ENCODE measurements at regions not wholly inside any gene's neighbourhood (a gene's known extent, or its start where the extent isn't known, plus 50 kb on each side); places are given as distances from the start of the nearest gene placed in this dataset.
"Not testable (repeated sequence)": the region's sequence is repeated elsewhere in the genome, so short reads cannot be mapped to it uniquely, and the experiment has no call there.

DNA sequence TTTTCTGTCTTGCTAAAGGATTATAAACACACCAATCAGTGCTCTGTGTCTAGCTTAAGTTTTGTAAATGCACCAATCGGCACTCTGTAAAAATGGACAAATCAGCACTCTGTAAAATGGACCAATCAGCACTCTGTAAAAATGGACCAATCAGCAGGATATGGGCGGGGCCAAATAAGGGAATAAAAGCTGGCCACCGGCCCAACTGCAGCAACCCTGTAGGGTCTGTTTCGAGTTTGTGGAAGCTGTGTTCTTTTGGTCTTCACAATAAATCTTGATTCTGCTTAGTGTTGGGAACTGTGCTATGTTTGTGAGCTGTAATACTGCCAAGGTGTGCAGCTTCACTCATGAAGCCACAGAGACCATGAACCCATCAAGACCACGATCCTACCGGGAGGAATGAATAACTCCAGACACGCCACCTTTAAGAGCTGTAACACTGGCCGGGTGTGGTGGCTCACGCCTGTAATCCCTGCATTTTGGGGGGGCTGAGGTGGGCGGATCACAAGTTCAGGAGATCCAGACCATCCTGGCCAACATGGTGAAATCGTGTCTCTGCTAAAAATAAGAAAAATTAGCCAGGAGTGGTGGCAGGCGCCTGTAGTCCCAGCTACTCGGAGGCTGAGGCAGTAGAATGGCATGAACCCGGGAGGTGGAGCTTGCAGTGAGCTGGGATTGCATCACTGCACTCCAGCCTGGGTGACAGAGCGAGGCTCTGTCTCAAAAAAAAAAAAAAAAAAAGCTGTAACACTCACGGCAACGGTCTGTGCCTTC is 133.0 kb upstream of the GDF10 start:
- TF ChIP-seq, protein P1, sequence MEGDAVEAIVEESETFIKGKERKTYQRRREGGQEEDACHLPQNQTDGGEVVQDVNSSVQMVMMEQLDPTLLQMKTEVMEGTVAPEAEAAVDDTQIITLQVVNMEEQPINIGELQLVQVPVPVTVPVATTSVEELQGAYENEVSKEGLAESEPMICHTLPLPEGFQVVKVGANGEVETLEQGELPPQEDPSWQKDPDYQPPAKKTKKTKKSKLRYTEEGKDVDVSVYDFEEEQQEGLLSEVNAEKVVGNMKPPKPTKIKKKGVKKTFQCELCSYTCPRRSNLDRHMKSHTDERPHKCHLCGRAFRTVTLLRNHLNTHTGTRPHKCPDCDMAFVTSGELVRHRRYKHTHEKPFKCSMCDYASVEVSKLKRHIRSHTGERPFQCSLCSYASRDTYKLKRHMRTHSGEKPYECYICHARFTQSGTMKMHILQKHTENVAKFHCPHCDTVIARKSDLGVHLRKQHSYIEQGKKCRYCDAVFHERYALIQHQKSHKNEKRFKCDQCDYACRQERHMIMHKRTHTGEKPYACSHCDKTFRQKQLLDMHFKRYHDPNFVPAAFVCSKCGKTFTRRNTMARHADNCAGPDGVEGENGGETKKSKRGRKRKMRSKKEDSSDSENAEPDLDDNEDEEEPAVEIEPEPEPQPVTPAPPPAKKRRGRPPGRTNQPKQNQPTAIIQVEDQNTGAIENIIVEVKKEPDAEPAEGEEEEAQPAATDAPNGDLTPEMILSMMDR (IDR thresholded peaks at IDR 0.05; ENCODE audit: poor library complexity): not testable (repeated sequence)
- not testable (repeated sequence) for TF ChIP-seq EZH2phosphoT487 (IDR thresholded peaks at IDR 0.05; ENCODE audit: low read depth, severe bottlenecking, unreplicated experiment)

Measured in hepatocyte (in vitro differentiated cells).